ENCODE measurements at regions not wholly inside any gene's neighbourhood (a gene's known extent, or its start where the extent isn't known, plus 50 kb on each side); places are given as distances from the start of the nearest gene placed in this dataset.
A peak's percentile ranks its signal among the peaks of the same experiment; 100 is the strongest.

DNA sequence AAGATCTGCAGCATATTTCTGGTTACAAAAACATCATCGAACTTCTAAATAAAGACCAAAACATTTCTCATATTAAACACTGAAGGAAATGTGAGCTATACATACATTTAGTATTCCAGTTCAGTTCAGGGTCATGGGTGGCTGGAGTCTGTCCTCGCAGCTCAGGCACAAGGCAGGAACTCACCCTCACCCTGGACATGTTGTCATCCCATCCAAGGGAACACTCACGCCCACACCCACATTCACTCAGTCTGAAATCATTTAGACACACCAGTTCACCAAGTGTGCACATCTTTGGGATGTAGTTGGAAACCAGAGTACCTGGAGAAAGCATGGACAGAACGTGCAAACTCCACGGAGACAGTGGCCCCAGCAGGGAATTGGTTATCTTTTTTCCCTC, 481.0 kb downstream of the RASEF start:
- DNase-seq (ENCODE audit: low read depth): no peak

- DNase-seq (ENCODE audit: low read depth): no peak
Observed at GRCh38 chr9:82582693-82583092, 480.2 kb downstream of the RASEF start.

GRCh38 chr9:82583524-82583923, 479.4 kb downstream of the RASEF start:
- DNase-seq (ENCODE audit: low read depth): no peak

DNA sequence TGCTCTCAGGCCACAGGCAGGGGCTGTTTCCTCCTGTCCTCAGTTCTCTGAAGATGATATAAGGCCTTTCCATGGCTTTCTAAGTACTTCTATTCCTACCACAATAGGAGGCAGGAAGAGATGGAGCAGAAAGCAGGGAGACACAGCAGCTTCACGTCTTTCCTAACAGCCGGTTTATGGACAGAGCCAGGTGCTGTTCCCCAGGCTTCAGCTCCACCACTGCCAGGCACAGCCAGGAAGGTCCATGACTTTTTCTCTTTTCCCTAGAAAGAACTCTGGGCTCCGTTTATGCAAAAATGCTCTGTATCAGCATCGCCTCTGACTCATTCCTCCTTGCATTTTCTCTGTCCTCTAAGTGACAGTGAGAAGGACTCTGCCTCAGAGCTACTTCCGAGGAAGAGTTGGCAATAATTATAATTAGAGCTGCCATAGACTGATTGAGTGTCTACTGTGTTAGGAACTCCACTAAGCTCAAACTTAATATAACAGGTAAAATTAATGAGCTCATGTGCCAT, 478.5 kb downstream of the RASEF start:
- no peak for DNase-seq (ENCODE audit: low read depth)

DNA sequence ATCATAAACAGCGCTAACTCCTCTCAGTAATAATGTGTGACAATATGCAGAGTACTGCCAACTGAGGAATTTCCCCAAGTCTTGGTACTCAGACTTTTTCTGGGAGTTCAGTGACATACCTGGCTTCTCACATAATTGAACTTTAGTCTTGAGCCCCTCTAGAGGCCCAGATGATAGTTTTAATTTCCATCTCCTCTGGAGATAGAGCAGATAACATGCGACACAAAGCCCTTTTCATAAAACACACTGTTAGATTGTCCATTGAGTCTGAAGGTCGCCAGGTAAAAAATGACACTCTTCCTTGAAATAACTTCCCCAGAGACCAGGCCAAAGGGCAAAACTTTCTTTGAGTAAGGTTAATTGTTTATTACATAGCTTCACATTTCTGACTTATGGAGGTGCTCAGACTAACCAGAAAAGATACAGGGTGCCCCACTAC, 476.0 kb downstream of the RASEF start:
- DNase-seq (ENCODE audit: low read depth): no peak

DNA sequence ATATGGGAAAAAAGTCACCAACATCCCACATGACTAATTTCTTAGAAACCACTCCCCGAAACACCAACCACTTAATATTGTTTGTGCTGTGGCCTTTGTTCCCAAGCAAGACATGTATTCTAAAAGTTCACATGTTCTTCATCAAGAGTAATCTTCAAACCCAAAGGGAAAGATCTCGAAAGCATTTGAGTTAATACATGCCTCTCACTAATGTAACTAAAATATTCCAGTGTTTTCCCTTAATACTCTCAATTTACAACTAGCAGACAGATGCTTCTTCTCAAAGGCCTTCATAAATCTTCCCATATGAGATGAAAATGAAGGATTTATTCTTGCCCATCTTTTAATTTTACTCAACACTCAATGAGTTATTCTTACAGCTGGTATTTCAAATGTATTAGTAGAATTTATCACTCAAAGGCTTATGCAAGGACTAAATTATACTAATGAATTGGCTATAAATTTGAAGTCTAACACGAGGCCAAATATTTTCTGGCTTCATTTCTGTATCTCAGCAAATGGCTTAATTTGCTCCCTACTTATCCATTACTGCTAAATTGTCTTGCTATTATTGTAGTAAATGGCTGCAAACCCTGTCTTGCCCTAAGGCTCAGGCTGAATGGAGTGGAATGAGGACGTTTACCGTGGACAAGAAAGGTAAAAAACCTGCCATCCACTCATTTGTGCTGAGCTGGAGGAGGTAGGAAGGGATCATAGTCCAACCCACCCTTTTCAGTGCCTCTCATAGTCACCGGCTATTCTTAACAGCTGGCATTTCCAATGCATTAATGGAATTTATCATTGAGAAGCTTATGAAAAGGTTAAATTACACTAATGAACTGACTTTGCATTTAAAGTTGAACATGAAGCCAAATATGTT, 474.4 kb downstream of the RASEF start:
- DNase-seq (ENCODE audit: low read depth): no peak

DNA sequence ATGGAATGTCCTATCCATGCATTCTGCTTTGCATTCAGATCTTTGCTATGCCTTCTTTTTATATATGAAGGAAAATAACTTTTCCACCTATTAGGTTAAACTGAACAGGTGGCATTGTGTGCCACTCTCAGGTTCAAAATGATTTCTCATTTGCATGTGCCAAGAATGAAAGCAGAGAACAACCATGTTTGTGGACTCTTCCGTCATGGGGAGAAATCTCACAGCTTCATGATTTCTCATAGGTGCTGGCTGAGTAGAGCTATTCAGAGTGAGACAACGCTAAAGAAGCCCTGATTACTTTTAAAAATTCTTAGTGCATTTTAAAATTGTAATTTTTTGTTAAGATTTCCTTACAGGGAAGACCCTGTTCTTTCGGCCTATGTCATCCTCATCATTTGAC, 472.1 kb downstream of the RASEF start:
- DNase-seq (ENCODE audit: low read depth): no peak

GRCh38 chr9:82593501-82593900, 469.4 kb downstream of the RASEF start:
- no peak for DNase-seq (ENCODE audit: low read depth)

DNA sequence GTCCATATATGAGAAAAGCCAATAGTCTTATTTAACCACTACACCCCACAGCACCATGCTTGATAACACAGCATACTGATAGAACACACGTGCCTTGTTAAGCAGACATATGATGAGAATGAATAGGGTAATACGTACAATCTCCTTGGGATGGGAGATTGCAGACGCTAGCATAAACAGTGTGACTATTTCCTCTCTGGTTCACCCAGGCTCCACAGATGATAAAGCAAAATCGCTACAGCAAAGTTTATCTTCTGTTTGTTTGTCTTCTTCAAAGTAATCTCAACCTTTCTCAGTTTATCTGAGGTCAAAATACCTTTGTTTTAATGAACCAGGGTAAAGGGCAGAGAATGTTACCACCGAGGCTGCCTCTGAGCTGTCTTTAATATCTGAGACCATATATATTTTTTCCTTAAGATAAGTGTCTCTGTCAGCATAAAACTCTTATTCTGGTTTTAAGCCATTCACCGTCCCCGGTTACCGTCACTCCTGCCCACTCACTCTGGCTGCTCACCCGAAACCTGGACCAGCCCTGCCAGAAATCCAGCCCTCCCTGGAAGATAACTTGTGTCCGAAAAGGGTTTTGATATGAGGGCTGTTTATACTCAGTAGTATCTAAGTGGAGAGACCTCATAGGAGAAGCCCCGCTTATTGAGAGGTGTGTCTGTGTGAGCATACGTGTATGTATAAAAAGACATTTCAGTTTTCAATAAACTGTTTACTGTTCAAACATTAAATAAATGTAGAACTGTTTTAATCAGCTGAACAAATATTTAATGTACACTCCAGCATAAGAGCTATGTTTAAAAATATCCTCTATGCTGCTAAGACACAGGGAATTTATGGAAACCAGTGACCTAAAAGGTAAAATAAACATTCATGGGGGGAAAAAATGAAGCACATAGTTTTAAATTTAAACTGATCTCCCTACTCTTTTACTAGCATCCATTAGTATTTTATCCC, 465.4 kb downstream of the RASEF start:
- DNase-seq (ENCODE audit: low read depth): no peak

- DNase-seq (ENCODE audit: low read depth): no peak
Observed at GRCh38 chr9:82598241-82599039, 464.5 kb downstream of the RASEF start.

DNA sequence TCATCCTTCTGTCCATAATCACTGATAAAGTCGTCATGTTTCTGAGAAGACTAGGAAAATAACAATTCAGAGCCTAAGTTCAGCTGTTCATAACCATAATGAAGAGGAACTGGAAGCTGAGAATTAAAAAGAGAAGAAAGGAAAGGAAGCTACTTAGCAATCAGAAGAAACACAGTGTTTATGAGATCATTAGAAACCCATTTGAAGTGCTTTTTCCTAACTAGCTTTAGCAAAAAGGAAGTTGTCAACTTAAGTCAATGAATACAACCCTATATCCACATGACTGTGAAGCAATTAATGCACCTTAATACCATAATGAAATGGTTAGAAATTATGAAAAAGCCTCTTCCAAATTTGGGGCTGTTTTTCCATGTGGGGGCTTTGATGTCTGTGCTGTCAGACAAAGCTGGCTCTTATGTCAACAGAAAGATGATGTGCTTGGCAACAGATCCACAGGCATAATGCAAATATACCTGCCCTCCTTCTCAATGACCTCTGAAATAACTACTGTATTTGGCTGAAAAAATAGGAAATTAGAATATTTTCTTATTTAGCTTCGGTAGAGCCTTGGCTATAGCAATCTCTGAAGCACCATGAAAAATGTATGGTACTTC, 463.5 kb downstream of the RASEF start:
- no peak for DNase-seq (ENCODE audit: low read depth)

GRCh38 chr9:82600536-82601292, 462.2 kb downstream of the RASEF start:
- no peak for DNase-seq (ENCODE audit: low read depth)

GRCh38 chr9:82601293-82601771, 461.6 kb downstream of the RASEF start:
- DNase-seq (ENCODE audit: low read depth): peak; percentile 54

DNA sequence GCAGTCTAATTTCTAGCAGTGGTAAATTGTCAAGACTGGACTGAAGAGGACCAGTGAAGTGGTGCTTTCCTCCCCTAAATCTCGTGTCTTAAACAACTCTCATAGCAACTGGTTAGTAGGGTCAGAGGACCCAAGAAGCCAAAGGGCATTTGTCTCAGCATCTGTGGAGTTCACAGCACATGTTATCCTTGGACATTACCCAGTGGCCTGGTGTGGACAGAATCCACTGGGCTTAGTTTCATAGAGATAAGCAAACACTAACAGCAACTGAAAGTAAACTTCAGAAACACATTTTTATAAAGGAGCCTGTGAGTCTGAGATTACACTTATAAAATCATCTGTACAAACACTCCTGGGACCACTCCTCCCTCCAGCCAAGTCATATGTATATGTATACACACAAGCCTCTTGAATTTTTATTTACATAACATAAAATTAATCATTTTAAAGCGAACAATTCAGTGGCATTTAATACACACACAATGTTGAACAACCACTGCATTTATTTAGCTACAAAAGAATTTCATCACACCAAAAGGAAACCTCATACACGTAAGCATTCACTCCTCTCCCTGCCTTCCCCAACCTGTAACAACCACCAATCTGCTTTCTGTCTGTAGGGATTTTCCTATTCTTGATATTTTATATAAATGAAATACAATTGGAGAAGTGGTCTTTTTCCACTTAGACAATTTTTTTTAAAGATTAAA, 457.8 kb downstream of the RASEF start:
- no peak for DNase-seq (ENCODE audit: low read depth)

DNA sequence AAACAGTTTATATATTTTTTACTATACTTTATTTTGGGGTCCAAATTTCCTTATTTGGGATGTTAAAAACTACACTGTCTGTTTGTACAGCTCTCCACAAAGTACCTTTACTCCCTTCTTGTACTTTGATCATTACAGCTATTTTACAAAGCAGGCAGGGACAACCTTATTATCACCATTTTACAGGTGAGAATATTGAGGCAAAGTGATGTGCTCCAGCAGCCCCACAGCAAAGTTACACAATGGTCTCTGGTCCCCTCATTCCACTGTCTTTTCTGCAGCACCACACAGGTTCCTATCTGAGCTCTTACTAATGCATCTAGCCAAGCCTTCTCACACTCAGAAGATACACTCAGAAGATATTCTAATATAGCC, 457.3 kb downstream of the RASEF start:
- no peak for DNase-seq (ENCODE audit: low read depth)

DNA sequence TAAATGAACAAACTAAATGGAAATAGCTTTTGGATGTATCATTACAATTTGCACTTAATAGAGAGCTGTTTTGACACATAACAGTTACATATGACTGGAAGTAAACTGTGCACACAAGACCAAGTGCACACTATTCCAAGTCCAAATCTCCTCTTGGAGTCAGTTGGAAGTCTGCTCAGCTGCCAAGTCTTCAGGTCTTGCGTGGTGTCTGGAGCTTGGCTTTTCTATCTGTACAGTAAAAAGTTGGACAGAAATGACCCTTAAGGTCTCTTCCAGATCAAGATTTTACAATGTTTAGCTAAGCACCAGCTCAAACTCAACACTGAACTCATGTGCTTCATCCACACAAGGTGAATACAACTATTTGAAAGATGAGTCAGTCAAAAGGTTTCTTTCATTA, 456.9 kb downstream of the RASEF start:
- no peak for DNase-seq (ENCODE audit: low read depth)

- peak; percentile 60 for DNase-seq (ENCODE audit: low read depth)
Observed at GRCh38 chr9:82606492-82607382, 456.2 kb downstream of the RASEF start.

- DNase-seq (ENCODE audit: low read depth): no peak
Observed at GRCh38 chr9:82608487-82608886, 454.5 kb downstream of the RASEF start.

GRCh38 chr9:82612942-82613341, 450.0 kb downstream of the RASEF start:
- DNase-seq (ENCODE audit: low read depth): no peak

All from forelimb muscle (tissue), 1 donor.